MM.1S (cell line): ENCODE measurements at regions not wholly inside any gene's neighbourhood (a gene's known extent, or its start where the extent isn't known, plus 50 kb on each side); places are given as distances from the start of the nearest gene placed in this dataset.

Source experiments
- DNase-seq: peaks from one replicate; pipeline ENCODE4 v3.0.0-alpha.2; 2015
- H2AFZ ChIP-seq: fragments of 300-600 bp; sonication (generic); 2 replicates; pipeline ENCODE4 v1.6.0; 2016; ENCODE audit warnings: antibody characterized with exemption, low read length
- H3F3A ChIP-seq: fragments of 300-600 bp; sonication (generic); 2 replicates; pipeline ENCODE4 v1.6.1; 2016; ENCODE audit warnings: mild to moderate bottlenecking, antibody characterized with exemption, low read length, moderate library complexity, mixed read lengths; ENCODE audit not compliant: insufficient read depth
- H3K27ac ChIP-seq: fragments of 300-600 bp; sonication (generic); 2 replicates; pipeline ENCODE4 v1.5.1; 2016; ENCODE audit warnings: mild to moderate bottlenecking, low read length
- H3K27me3 ChIP-seq: fragments of 300-600 bp; sonication (generic); replicated peaks from 2 replicates; pipeline ENCODE4 v1.6.0; 2016; ENCODE audit warnings: low read length; ENCODE audit not compliant: insufficient read depth
- H3K36me3 ChIP-seq: fragments of 300-600 bp; sonication (generic); replicated peaks from 2 replicates; pipeline ENCODE4 v1.6.1; 2016; ENCODE audit warnings: mild to moderate bottlenecking, low read length, mixed read lengths; ENCODE audit not compliant: insufficient read depth
- H3K4me1 ChIP-seq: fragments of 300-600 bp; sonication (generic); 2 replicates; pipeline ENCODE4 v1.6.1; 2016; ENCODE audit warnings: low read length, mixed read lengths
- H3K4me2 ChIP-seq: fragments of 300-600 bp; sonication (generic); 2 replicates; pipeline ENCODE4 v1.6.0; 2016; ENCODE audit warnings: low read depth, low read length
- H3K4me3 ChIP-seq: fragments of 300-600 bp; sonication (generic); 2 replicates; pipeline ENCODE4 v1.5.1; 2016; ENCODE audit warnings: low read length, mixed read lengths
- H3K79me2 ChIP-seq: fragments of 300-600 bp; sonication (generic); 2 replicates; pipeline ENCODE4 v1.6.1; 2016; ENCODE audit warnings: mixed run types, low read length, mixed read lengths
- H3K9ac ChIP-seq: fragments of 300-600 bp; sonication (generic); 2 replicates; pipeline ENCODE4 v1.6.1; 2016; ENCODE audit warnings: low read length, mixed read lengths
- H3K9me2 ChIP-seq: fragments of 300-600 bp; sonication (generic); replicated peaks from 2 replicates; pipeline ENCODE4 v1.6.1; 2016; ENCODE audit warnings: mild to moderate bottlenecking, low read length, mixed read lengths; ENCODE audit not compliant: insufficient read depth
- H3K9me3 ChIP-seq: fragments of 300-600 bp; sonication (generic); replicated peaks from 2 replicates; pipeline ENCODE4 v1.6.1; 2016; ENCODE audit warnings: mild to moderate bottlenecking, low read length, mixed read lengths; ENCODE audit not compliant: insufficient read depth
- H4K20me1 ChIP-seq: fragments of 300-600 bp; sonication (generic); 2 replicates; pipeline ENCODE4 v1.6.1; 2016; ENCODE audit warnings: mild to moderate bottlenecking, low read length, moderate library complexity, mixed read lengths; ENCODE audit not compliant: insufficient read depth
- EZH2 ChIP-seq: fragments of 300-600 bp; sonication (generic); optimal IDR thresholded peaks from 2 replicates; pipeline ENCODE3; 2017; ENCODE audit warnings: low read depth, mild to moderate bottlenecking, antibody characterized with exemption, low read length, mixed read lengths
- EZH2phosphoT487 ChIP-seq: fragments of 300-600 bp; sonication (generic); IDR thresholded peaks from 2 replicates; pipeline ENCODE4 v1.6.1; 2018; ENCODE audit warnings: antibody characterized with exemption, low read length
- TF ChIP-seq, protein P1 (sequence below): fragments of 300-600 bp; sonication (generic); IDR thresholded peaks from 2 replicates; pipeline ENCODE4 v1.5.1; 2016; ENCODE audit warnings: antibody characterized with exemption, low read length, mixed read lengths

- H3K9me3 ChIP-seq = no peaks in the 10 kb centered on the region
- H3F3A ChIP-seq = no peaks in the 10 kb centered on the region
- no peaks in the 10 kb centered on the region for H3K36me3 ChIP-seq
- no peaks in the 10 kb centered on the region for H3K4me1 ChIP-seq
- H3K4me2 ChIP-seq = no peak overlapping the region
- no peaks in the 10 kb centered on the region for H3K79me2 ChIP-seq
- no peaks in the 10 kb centered on the region for H3K9me2 ChIP-seq
- no peak overlapping the region for H3K27ac ChIP-seq
- DNase-seq = no peak
- no peak overlapping the region for H3K4me3 ChIP-seq
- no peak for TF ChIP-seq EZH2
- TF ChIP-seq, protein P1, sequence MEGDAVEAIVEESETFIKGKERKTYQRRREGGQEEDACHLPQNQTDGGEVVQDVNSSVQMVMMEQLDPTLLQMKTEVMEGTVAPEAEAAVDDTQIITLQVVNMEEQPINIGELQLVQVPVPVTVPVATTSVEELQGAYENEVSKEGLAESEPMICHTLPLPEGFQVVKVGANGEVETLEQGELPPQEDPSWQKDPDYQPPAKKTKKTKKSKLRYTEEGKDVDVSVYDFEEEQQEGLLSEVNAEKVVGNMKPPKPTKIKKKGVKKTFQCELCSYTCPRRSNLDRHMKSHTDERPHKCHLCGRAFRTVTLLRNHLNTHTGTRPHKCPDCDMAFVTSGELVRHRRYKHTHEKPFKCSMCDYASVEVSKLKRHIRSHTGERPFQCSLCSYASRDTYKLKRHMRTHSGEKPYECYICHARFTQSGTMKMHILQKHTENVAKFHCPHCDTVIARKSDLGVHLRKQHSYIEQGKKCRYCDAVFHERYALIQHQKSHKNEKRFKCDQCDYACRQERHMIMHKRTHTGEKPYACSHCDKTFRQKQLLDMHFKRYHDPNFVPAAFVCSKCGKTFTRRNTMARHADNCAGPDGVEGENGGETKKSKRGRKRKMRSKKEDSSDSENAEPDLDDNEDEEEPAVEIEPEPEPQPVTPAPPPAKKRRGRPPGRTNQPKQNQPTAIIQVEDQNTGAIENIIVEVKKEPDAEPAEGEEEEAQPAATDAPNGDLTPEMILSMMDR = no peak
- TF ChIP-seq EZH2phosphoT487 = no peak
- no peak overlapping the region for H2AFZ ChIP-seq
- no peaks in the 10 kb centered on the region for H4K20me1 ChIP-seq
- H3K9ac ChIP-seq = no peak overlapping the region
- H3K27me3 ChIP-seq = no peaks in the 10 kb centered on the region
Measured at GRCh38 chr2:16137080-16137755, 196.9 kb downstream of the MYCN start.

DNA sequence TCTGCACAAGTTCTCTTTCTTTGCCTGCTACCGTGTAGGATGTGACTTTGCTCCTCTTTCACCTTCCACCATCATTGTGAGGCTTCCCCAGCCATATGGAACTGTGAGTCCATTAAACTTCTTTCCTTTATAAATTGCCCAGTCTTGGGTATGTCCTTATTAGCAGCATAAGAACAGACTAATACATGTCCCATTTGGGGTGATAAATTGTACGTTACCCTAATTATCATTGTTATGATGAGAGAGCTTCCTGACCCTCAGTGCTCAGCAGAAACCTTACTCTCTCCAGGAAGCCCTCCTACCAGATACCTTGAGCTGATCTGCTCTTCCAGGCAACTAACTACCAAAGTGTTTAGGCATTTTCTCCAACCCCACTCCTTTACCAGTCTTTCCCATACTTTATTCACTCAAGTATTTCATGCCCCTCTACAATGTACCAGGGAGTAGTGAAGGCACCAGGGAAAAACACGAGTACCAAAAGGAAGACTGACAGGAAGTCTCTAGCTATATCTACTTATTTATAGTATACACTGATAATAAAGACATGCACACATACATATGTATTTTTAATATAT, 196.2 kb downstream of the MYCN start:
- Histone ChIP-seq H3K4me3 (no peak overlapping the region), H3K9ac (no peak overlapping the region), H4K20me1 (no peaks in the 10 kb centered on the region), H3K4me2 (no peak overlapping the region), H3K79me2 (no peaks in the 10 kb centered on the region), H3F3A (no peaks in the 10 kb centered on the region), H3K4me1 (no peaks in the 10 kb centered on the region), H3K9me2 (no peaks in the 10 kb centered on the region), H3K9me3 (no peaks in the 10 kb centered on the region), H3K27ac (no peak overlapping the region), H2AFZ (no peak overlapping the region), H3K27me3 (no peaks in the 10 kb centered on the region), H3K36me3 (no peaks in the 10 kb centered on the region)
- no peak for DNase-seq
- TF ChIP-seq, protein P1 = no peak
- no peak for TF ChIP-seq EZH2phosphoT487
- no peak for TF ChIP-seq EZH2

GRCh38 chr2:16135913-16136310, 195.6 kb downstream of the MYCN start:
- H3K9me2 ChIP-seq = no peaks in the 10 kb centered on the region
- no peaks in the 10 kb centered on the region for H3K27me3 ChIP-seq
- H3K9ac ChIP-seq = no peak overlapping the region
- H3K36me3 ChIP-seq = no peaks in the 10 kb centered on the region
- H2AFZ ChIP-seq = no peak overlapping the region
- H3K27ac ChIP-seq = no peak overlapping the region
- no peak overlapping the region for H3K4me3 ChIP-seq
- no peaks in the 10 kb centered on the region for H3K9me3 ChIP-seq
- no peaks in the 10 kb centered on the region for H3F3A ChIP-seq
- no peak for DNase-seq
- H3K79me2 ChIP-seq = no peaks in the 10 kb centered on the region
- H3K4me1 ChIP-seq = no peaks in the 10 kb centered on the region
- H3K4me2 ChIP-seq = no peak overlapping the region
- H4K20me1 ChIP-seq = no peaks in the 10 kb centered on the region
- no peak for TF ChIP-seq EZH2
- TF ChIP-seq EZH2phosphoT487 = no peak
- TF ChIP-seq, protein P1 = no peak
